Epithelial cell of esophagus (primary cell): ENCODE measurements at regions not wholly inside any gene's neighbourhood (a gene's known extent, or its start where the extent isn't known, plus 50 kb on each side); places are given as distances from the start of the nearest gene placed in this dataset.

ENCODE experiments used
- DNase-seq: peaks from one replicate; pipeline ENCODE4 v3.0.0; 2010; ENCODE audit warnings: low read depth
- H3K4me3 ChIP-seq: 2 replicates; pipeline ENCODE4 v1.5.1; 2011; ENCODE audit warnings: mild to moderate bottlenecking, low read length, control low read depth
- TF ChIP-seq, protein P1 (sequence below): IDR thresholded peaks from 2 replicates; pipeline ENCODE4 v1.5.1; 2011; ENCODE audit warnings: low read depth, mild to moderate bottlenecking, low read length, control low read depth, inconsistent platforms; ENCODE audit not compliant: insufficient read depth; ENCODE audit errors: missing control alignments

DNA sequence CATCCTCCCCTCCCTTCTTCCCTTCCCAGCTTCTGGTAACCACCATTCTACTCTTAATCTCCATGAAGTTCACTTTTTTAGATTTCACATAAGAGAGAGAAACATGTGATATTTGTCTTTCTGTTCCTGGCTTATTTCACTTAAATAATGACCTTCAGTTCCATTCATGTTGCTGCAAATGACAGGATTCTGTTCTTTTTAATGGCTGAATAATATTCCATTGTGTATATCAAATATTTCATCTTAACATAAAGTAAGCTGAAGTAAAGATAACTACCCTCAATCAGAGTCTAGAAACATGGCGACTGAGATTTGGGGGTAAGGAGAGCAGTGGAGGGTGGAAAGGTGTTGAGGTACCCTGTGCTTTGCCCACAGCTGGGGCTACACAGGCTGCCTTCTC, 68.9 kb downstream of the RHOU start:
- H3K4me3 ChIP-seq, result no peak overlapping the region
- TF ChIP-seq, protein P1, sequence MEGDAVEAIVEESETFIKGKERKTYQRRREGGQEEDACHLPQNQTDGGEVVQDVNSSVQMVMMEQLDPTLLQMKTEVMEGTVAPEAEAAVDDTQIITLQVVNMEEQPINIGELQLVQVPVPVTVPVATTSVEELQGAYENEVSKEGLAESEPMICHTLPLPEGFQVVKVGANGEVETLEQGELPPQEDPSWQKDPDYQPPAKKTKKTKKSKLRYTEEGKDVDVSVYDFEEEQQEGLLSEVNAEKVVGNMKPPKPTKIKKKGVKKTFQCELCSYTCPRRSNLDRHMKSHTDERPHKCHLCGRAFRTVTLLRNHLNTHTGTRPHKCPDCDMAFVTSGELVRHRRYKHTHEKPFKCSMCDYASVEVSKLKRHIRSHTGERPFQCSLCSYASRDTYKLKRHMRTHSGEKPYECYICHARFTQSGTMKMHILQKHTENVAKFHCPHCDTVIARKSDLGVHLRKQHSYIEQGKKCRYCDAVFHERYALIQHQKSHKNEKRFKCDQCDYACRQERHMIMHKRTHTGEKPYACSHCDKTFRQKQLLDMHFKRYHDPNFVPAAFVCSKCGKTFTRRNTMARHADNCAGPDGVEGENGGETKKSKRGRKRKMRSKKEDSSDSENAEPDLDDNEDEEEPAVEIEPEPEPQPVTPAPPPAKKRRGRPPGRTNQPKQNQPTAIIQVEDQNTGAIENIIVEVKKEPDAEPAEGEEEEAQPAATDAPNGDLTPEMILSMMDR, result no peak
- DNase-seq, result no peak

DNA sequence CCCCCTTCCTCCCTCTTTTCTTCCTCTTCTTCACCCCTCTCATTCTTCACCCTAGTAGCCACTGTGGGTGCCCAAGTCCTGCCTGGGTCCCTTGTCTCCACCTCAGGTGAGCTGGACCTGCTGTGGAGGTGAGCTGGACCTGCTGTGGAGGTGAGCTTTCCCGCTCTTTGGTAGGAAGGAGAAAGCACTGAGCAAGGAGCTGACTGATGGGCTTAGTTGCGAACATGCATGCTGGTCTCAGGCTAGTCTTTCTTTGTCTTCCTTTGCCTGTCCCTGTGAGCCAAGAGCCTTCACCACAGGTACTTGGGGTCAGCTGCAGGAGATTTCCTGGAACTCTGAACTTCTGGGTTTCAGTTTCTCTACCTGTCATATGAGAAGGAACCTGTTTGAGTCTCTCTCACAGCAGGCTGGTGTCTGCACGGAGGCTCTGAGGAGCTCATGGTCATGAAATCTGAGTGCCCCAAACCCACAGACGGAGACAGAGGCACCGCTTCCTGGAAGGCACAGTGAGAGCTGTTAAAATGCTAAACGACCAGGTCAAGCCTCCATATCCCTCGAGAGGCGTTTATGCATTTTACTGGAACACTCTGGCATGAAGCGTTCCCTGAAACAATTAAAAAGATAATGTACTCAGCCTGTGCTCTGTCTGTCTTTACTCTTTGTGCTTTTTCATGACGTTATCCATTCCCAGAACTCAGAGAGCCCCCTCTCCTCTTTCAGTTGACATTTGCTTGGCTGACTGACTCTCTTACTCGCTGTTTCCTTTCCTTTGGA, 69.5 kb downstream of the RHOU start:
- H3K4me3 ChIP-seq, result no peak overlapping the region
- TF ChIP-seq, protein P1, result no peak
- DNase-seq, result no peak

DNA sequence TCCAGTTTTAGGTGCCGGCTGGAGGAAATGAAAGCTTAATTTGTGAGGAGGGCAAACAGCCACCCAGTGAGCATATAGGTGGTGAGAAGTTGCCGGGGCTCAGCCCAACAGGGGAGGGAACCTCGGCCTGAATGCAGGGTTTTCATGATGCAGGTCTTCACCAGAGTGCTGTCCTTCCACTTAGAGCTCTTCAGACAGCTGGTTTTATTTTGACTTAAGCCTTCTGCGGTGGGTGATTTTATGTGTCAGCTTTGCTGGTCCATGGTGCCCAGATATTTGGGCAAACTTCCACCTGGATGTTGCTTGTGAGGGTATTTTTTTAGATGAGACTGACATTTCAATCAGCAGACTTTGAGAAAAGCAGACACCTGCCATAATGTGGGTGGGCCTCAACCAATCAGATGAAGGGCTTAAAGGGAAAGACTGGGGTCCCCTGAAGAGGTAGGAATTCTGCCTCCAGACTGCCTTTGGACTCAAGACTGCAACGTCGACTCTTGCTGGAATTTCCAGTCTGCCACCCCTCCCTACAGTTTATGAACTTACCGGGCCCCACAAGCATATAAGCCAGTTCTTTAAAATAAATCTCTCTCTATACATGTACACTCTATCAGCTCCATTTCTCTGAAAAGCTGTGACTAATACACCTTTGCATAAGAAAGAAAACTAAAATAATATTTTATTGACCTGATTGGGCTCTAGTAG, 72.8 kb downstream of the RHOU start:
- TF ChIP-seq, protein P1, result no peak
- DNase-seq, result no peak
- no peak overlapping the region for H3K4me3 ChIP-seq

DNA sequence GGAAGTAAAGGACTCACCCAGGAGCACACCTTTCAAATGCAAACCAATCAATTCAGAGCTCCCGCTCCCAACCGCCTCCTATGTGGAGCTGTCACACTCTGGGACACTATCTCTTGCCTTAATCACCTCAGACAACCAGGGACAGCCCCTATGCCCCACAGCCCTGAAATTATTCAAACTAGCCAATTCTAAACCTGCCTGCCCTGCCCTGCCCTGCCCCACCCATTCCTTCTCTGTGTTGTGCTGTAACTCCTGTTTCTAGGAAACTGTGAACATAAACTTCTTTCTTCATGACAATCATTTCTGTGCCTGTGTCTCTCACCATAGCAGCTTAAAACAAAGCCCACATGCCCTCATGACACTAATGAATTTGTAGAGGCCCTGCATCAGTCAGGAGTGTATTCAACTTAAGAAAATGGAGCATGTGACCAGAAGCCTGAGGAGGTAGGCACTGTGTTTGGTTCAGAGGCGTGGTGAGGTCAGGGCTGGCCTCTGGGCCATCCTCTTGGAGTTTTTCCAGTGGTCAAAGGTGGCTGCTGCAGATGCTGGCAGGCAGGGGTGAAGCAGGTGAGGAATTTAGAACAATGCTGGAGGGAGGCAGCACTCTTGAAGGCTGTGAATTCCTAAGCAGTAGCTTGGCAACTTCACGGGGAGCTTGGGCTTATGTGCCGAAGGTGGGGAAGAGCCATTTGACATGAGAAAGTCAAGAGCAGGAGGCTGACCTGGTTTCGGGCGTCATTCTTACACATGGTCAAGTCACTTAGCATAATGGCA, 74.5 kb downstream of the RHOU start:
- no peak overlapping the region for H3K4me3 ChIP-seq
- TF ChIP-seq, protein P1, result no peak
- DNase-seq, result peak; percentile 4

DNA sequence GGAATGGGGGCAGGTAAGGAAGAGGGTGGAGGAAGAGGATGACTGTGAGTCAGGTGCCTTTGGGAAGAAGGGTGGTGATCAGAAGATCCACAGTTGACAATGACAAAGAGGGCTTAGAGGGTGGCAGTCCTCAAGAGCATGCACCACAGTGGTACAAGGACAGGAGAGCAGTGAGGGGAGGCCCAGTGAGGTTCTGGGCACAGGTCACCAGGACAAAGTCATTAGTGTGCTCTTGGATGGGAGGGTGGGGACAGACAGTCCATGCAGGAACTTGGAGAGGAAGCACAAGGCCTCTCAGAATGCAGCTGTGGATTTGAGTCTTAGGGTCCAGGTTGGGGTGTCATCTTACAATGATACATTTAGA, 75.1 kb downstream of the RHOU start:
- DNase-seq, result no peak
- no peak overlapping the region for H3K4me3 ChIP-seq
- TF ChIP-seq, protein P1, result no peak

DNA sequence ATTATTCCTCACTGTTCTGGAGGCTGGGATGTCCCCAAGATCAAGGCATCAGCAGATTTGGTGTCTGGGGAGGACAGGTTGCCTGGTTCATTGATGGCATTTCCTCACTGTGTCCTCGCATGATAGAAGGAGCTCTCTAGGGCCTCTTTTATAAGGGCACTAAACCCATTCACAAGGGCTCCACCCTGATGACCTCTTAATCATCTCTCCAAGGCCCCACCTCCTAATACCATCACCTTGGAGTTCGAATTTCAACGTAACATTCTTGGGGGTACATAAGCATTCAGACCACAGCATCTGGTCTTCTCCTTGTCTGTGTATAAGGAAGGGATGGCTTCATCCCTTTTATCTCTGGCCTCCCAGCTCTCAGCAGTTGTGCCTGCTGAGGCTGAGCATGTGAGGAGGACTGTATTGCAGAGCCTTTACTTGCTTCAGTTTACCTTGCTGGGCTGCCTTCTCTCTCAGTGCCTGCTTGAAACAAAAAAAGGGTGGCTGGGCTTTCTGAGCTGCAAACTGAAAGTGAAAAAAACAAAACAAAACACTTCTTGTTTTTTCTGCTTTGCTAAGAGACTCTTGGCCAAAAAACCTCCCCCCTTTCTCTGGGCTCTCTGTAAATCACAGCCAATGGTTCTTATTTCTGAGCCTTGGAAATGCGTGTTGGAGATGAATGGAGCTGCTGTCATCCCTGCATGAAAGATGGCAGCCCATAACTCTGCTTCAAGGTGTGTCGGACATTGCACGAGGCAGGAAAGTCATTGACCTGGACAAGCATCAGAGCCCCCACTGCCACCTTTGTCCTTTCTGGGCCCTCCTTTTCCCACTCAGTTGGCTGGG, 75.8 kb downstream of the RHOU start:
- TF ChIP-seq, protein P1, result no peak
- H3K4me3 ChIP-seq, result no peak overlapping the region
- no peak for DNase-seq
